Spleen (tissue), 11 donors: ENCODE measurements at regions not wholly inside any gene's neighbourhood (a gene's known extent, or its start where the extent isn't known, plus 50 kb on each side); places are given as distances from the start of the nearest gene placed in this dataset.

Experiments
- DNase-seq: peaks from one replicate; pipeline ENCODE4 v3.0.0-alpha.2; 2020
- H3K27ac ChIP-seq, 8 donors: fragments of 200-600 bp; sonication (generic) in 7 of 8; 1 replicate in 4 of 8; 2 replicates in 4 of 8; pipeline versions ENCODE4 v1.5.0 to v1.8.0; 2016 to 2021; ENCODE audit warnings: inconsistent platforms in 4 of 8, mild to moderate bottlenecking in 4 of 8, moderate library complexity in 1 of 8
- H3K27me3 ChIP-seq, 7 donors: fragments of 200-600 bp; sonication (generic) in 6 of 7; replicated peaks in 1 of 7; 1 replicate in 4 of 7; 2 replicates in 3 of 7; pipeline versions ENCODE4 v1.5.0 to v1.8.0; 2016 to 2021; ENCODE audit warnings: inconsistent platforms in 3 of 7, mild to moderate bottlenecking in 1 of 7
- H3K36me3 ChIP-seq, 6 donors: fragments of 200-600 bp; sonication (generic) in 5 of 6; 1 replicate in 4 of 6; 2 replicates in 2 of 6; pipeline versions ENCODE4 v1.5.0 to v1.8.0; 2016 to 2021; ENCODE audit warnings: inconsistent platforms in 2 of 6
- H3K4me1 ChIP-seq, 6 donors: fragments of 200-600 bp; sonication (generic) in 5 of 6; 1 replicate in 3 of 6; 2 replicates in 3 of 6; pipeline versions ENCODE4 v1.5.0 to v1.8.0; 2016 to 2021; ENCODE audit warnings: inconsistent platforms in 3 of 6
- H3K4me3 ChIP-seq, 8 donors: fragments of 200-600 bp; sonication (generic) in 7 of 8; 1 replicate in 4 of 8; 2 replicates in 4 of 8; pipeline versions ENCODE4 v1.5.0 to v1.8.0; 2016 to 2021; ENCODE audit warnings: inconsistent platforms in 4 of 8, mild to moderate bottlenecking in 4 of 8, moderate library complexity in 2 of 8
- H3K9me3 ChIP-seq, 8 donors: fragments of 200-600 bp; sonication (generic) in 7 of 8; 1 replicate in 4 of 8; 2 replicates in 4 of 8; pipeline versions ENCODE4 v1.5.0 to v1.8.0; 2016 to 2021; ENCODE audit warnings: inconsistent platforms in 4 of 8
- CTCF ChIP-seq, 11 experiments: fragments of 200-600 bp in 7 of 11; fragments of 450-650 bp in 4 of 11; sonication (generic) in 4 of 11; IDR thresholded peaks in 8 of 11; conservative IDR thresholded peaks in 3 of 11; 1 replicate in 7 of 11; 2 replicates in 4 of 11; pipeline versions ENCODE4 v1.4.0 to v1.8.0; 2016 to 2021; ENCODE audit warnings: antibody characterized with exemption in 11 of 11, inconsistent platforms in 4 of 11, mild to moderate bottlenecking in 1 of 11
- POLR2A ChIP-seq, 3 donors: fragments of 450-650 bp; IDR thresholded peaks; one replicate each; pipeline ENCODE4 v1.5.1; 2017; ENCODE audit warnings: antibody characterized with exemption in 3 of 3, mild to moderate bottlenecking in 1 of 3
- POLR2AphosphoS5 ChIP-seq, 3 donors: sonication (generic); formaldehyde crosslinking; IDR thresholded peaks; one replicate each; pipeline ENCODE4 v1.5.1; 2017; ENCODE audit warnings: antibody characterized with exemption in 3 of 3
- WGBS, 5 donors: extraction: QIAGEN DNeasy Blood & Tissue Kit in 3 of 5; methylation state at CpG; one replicate each; pipeline versions ENCODE4 v1.1.5 to v1.1.7; 2013 to 2018; 5-methylcytosine and 5-hydroxymethylcytosine counted together
- intact Hi-C: fragments of 100-400 bp; cut with DNase I; formaldehyde crosslinking; loops from one replicate; pipeline ENCODE4 v1.15.0; 2023; ENCODE audit warnings: low total_unique reads
- donor health status: healthy with polysubstance abuse.
- donor health status: DM: no; HTN: no; CAD: no; lungs with moderate emphysema.
- donor health status: DM: no; HTN: no; CAD: no.
- donor health status: Bipolar disorder and iron deficiency.
- donor health status: healthy.
- donor health status: DM: no; HTN: no; CAD: no.
- donor health status: DM: yes; HTN: yes; CAD: no.

- Histone ChIP-seq H3K27me3 (no peaks in the 10 kb centered on the region), H3K9me3 (no peaks in the 10 kb centered on the region), H3K27ac (no peak overlapping the region), H3K4me1 (no peaks in the 10 kb centered on the region), H3K4me3 (no peak overlapping the region), H3K36me3 (no peaks in the 10 kb centered on the region)
- DNase-seq = no peak
- WGBS, 5 donors = 46 to 66% (median 58%) methylated on average over 8 of the region's 8 CpGs
- no peak for TF ChIP-seq POLR2A (IDR thresholded peaks at IDR 0.05)
- TF ChIP-seq CTCF (IDR thresholded peaks at IDR 0.05 in 8 of 11, conservative IDR thresholded peaks at IDR 0.05 in 3 of 11) = no peak
- TF ChIP-seq POLR2AphosphoS5 (IDR thresholded peaks at IDR 0.05) = no peak
- intact Hi-C loops = no loop called here
Observed at GRCh38 chr18:22267697-22268096, 98.3 kb downstream of the GATA6 start.

GRCh38 chr18:22267225-22267624, 97.8 kb downstream of the GATA6 start:
- Histone ChIP-seq H3K9me3 (no peaks in the 10 kb centered on the region), H3K4me3 (no peak overlapping the region), H3K4me1 (no peaks in the 10 kb centered on the region), H3K27me3 (no peaks in the 10 kb centered on the region), H3K27ac (no peak overlapping the region), H3K36me3 (no peaks in the 10 kb centered on the region)
- no peak for DNase-seq
- no peak for TF ChIP-seq POLR2AphosphoS5 (IDR thresholded peaks at IDR 0.05)
- TF ChIP-seq CTCF (IDR thresholded peaks at IDR 0.05 in 8 of 11, conservative IDR thresholded peaks at IDR 0.05 in 3 of 11) = no peak
- TF ChIP-seq POLR2A (IDR thresholded peaks at IDR 0.05) = no peak
- intact Hi-C loops = no loop called here
- 69 to 93% (median 90%) methylated on average over 2 of the region's 2 CpGs for WGBS, 5 donors

DNA sequence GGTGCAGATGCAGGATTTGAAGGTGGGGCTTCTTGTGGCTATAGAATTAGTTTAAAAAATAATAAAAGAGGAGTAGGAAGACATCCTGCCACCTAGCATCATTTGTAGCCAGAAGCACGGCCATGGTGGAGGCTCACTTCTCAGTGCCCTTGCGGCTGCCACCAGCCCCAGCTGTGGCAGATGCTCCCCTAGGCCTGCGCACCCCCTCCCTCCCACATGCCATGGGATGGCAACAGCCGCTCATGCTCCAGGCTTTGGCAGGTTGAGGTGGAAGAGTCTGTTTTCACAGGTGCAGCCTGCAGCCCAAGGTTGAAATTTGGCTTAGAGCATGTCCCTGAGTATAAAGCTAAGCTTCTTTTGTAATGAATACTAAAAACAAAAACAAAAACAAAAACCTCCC, 96.4 kb downstream of the GATA6 start:
- no peak overlapping the region for H3K27ac ChIP-seq
- no peak overlapping the region for H3K4me3 ChIP-seq
- H3K9me3 ChIP-seq = no peaks in the 10 kb centered on the region
- no peaks in the 10 kb centered on the region for H3K4me1 ChIP-seq
- WGBS, 5 donors = 86 to 97% (median 93%) methylated on average over 4 of the region's 4 CpGs
- intact Hi-C loops = no loop called here
- H3K27me3 ChIP-seq = no peaks in the 10 kb centered on the region
- DNase-seq = no peak
- no peaks in the 10 kb centered on the region for H3K36me3 ChIP-seq
- no peak for TF ChIP-seq CTCF (IDR thresholded peaks at IDR 0.05 in 8 of 11, conservative IDR thresholded peaks at IDR 0.05 in 3 of 11)
- no peak for TF ChIP-seq POLR2A (IDR thresholded peaks at IDR 0.05)
- no peak for TF ChIP-seq POLR2AphosphoS5 (IDR thresholded peaks at IDR 0.05)

DNA sequence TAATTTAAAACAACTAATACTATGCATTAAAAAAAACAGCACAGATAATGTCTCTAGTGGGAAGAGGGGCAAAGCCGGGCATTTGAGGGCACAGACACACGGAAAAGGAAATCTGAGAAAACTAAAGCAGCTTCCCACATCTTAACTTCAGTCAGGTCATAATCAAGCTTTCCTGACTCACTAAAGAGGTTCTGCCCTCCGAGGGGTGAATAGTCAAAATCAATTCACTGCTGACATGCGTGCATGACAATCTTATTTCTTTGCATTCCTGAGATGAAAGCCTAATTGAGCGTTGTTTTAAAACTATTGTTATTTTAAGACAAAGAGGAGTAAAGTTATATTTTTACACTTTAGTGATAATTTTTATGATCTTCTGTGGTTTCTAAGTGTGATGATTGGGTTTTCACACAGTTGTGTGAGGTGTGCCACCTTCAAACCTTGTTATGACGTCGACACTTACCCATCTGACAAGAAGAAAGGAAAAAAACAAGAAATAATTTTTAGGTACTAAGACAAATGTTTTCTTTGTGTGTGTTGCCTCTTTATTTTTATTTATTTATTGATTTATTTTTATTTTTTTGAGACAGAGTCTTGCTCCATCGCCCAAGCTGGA, 90.9 kb downstream of the GATA6 start:
- Histone ChIP-seq H3K4me1 (no peaks in the 10 kb centered on the region), H3K27me3 (no peaks in the 10 kb centered on the region), H3K27ac (no peak overlapping the region), H3K9me3 (no peaks in the 10 kb centered on the region), H3K4me3 (no peak overlapping the region), H3K36me3 (no peaks in the 10 kb centered on the region)
- intact Hi-C loops = no loop called here
- WGBS, 5 donors = 73 to 77% (median 75%) methylated on average over 8 of the region's 8 CpGs
- TF ChIP-seq CTCF (IDR thresholded peaks at IDR 0.05 in 8 of 11, conservative IDR thresholded peaks at IDR 0.05 in 3 of 11) (no peak), POLR2AphosphoS5 (IDR thresholded peaks at IDR 0.05) (no peak), POLR2A (IDR thresholded peaks at IDR 0.05) (no peak)
- no peak for DNase-seq
